GM19035 (cell line): ENCODE measurements at regions not wholly inside any gene's neighbourhood (a gene's known extent, or its start where the extent isn't known, plus 50 kb on each side); places are given as distances from the start of the nearest gene placed in this dataset.

ENCODE experiments used
- ATAC-seq: cut with Tn5 transposase; IDR thresholded peaks from one replicate; pipeline ENCODE4 v1.9.1; 2021; ENCODE audit not compliant: unreplicated experiment

- no peak for ATAC-seq
These were observed 744.1 kb downstream of the BRD1 start for GRCh38 chr22:49083607-49084006.

DNA sequence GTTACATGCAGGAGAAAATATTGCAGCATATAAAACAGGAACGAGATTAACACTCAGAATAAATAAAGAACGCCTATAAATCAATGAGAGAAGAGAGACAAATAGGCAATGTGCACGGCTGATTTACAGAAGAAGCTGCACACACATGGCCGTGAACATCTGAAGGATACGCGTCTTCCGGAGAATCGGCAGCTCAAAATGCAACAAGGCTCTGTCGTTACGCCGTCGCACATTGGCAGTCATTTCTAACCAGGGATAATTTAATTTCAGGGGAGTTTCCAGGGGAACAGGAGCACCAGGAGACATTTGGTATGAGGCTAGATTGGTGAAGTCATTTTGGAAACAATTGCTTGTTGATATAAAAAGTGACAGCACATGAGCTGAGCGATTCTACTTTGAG is 745.2 kb downstream of the BRD1 start:
- no peak for ATAC-seq

- no peak for ATAC-seq
These were observed 745.7 kb downstream of the BRD1 start for GRCh38 chr22:49081926-49082325.

- ATAC-seq: no peak
These were observed 746.4 kb downstream of the BRD1 start for GRCh38 chr22:49081261-49081666.

DNA sequence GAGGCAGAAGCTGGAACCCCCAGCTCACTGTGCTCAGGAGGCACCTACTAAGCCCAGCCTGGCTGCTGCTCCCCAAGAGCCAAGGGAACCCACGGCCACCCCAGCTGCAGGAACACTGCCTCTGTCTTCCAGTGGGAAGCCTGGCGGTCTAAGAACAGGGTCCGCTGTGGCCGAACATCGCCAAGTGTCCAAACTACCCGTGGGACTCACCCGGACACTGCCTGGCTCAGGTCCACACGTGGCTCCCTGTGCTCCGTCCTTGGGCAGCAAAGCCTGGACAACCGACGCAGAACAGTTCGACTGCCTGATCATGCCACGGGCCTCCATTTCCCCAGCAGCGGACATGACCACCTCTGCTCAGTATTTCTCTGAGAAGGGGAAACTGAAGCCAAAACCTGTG is 747.0 kb downstream of the BRD1 start:
- ATAC-seq: no peak

GRCh38 chr22:49079743-49080500 is 747.8 kb downstream of the BRD1 start:
- ATAC-seq: no peak

- ATAC-seq: no peak
These were observed 748.5 kb downstream of the BRD1 start for GRCh38 chr22:49079027-49079725.

- ATAC-seq: no peak
These were observed 749.5 kb downstream of the BRD1 start for GRCh38 chr22:49078076-49078710.

- no peak for ATAC-seq
These were observed 750.1 kb downstream of the BRD1 start for GRCh38 chr22:49077586-49077985.

GRCh38 chr22:49077036-49077393 is 750.7 kb downstream of the BRD1 start:
- ATAC-seq: no peak

- ATAC-seq: no peak
These were observed 751.2 kb downstream of the BRD1 start for GRCh38 chr22:49076300-49077035.

DNA sequence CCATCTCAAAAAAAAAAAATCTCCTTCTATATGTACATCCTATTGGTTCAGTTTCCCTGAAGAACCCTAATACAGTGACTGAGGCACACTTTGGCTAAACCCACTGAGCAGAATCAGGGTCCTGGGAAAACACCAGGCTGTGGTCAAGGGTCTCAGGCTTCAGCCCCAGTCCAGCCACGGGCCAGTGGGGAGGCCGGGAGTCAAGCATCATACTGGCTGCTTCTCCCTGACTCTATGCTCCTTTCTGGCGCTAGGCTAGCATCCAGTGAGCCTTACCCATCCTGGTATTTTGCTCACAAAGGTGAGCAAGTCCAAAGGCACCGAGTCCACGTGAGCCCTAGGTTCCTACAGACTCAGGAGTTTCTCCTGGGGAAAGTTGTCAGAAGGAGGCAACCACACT is 752.5 kb downstream of the BRD1 start:
- no peak for ATAC-seq

DNA sequence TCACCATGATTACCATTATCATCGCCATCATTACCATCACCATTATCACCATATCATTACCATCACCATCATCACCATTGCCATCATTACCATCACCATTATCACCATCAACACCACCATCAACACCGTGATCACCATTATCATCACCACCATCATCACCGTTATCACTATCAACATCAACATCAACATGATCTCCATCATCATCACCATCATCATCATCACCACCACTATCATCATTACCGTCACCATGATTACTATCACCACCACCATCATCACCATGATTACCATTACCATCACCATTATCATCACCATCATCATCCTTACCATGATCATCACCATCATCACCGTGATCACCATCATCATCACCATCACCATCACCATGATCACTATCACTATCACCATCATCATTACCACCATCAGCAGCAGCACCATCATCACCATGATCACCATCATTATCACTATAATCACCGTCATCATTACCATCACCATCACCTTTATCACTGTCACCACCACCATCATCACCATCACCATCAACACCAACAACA is 753.7 kb downstream of the BRD1 start:
- ATAC-seq: no peak

DNA sequence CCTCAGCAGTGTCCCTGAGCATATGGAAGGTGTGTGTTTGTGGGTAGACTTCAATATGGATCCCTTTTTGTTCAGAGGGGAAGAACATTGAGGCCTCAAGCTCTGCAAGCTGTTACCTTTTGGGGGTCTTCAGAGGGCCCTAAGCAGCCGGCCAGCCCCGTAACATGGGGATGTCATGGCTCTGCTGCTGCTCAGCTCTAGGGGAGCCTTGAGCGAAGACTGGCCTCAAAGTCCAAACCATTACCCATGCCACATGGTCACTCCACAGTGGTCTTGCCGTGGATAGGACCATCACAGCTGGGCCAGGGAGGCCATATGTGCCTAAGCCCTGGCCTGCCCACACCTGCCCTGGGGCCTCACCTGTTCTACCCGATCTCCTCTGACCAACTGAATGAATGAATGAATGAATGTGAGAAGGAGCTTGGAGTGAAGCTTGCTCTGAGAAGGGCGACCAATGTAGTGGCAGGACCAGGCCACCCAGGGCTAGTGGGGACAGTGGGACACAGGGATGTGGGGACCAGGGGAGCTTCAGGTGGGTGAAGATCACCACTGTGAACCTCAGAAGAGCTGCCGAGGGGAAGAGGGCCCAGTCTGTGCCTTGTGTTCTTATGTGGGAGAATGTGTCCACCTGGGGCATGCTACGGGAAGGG is 754.6 kb downstream of the BRD1 start:
- ATAC-seq: no peak

GRCh38 chr22:49070501-49070900 is 757.2 kb downstream of the BRD1 start:
- no peak for ATAC-seq

GRCh38 chr22:49068861-49069500 is 758.7 kb downstream of the BRD1 start:
- ATAC-seq: no peak

DNA sequence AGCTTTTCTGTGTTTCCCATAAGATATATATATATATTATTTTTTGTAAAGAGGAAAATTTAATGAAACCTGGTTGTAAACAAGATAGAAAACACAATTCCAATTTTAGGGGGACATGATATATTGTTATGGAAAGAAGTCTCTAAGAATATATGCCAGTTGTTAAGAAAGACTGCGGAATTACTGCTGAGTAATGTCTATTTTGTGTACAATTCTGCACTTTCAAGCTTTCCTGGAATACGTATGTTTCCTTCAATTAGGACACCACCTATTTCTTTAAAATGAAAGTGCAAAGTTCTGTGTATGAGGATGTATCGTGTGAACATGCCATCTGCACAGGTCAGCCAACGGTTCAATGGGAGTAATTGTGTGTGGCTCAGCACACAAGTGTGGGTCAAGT is 760.2 kb downstream of the BRD1 start:
- ATAC-seq: no peak

DNA sequence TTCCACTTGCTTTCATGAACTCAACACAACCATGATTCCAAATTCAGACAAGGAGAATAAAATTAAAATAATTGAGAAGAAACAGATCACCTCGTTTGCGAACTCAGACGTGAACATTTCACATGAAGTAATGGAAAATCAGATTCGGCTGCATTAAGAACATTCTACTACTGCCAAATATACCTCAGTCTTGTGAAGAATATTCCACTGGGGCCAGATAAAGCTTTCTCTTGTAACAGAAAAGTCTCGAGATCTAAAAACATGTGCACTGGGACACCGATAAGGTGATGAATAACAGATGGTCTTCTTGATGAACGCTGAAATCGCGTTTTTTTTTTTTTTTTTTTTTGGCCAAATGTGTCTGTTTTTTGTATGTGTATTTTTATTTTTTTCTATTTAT is 761.1 kb downstream of the BRD1 start:
- ATAC-seq: no peak

DNA sequence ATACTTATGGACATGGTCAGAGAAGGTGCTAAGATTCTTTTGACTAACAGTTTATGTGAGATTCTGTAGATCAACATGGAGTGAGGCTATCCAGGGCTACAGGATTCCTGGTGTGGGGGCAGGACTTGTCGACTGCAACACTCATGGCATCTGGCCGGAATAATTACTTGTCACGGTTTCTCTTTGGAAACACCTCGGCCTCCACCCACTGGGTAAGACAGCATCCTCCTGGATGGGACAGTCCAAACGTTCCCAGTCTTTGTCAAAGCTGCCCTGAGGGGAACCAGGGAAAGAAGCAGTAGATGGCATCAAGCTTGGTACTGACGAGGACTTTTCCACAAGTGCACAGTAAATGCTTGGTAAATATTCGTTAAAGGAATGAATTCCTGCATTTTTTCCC is 762.8 kb downstream of the BRD1 start:
- no peak for ATAC-seq

DNA sequence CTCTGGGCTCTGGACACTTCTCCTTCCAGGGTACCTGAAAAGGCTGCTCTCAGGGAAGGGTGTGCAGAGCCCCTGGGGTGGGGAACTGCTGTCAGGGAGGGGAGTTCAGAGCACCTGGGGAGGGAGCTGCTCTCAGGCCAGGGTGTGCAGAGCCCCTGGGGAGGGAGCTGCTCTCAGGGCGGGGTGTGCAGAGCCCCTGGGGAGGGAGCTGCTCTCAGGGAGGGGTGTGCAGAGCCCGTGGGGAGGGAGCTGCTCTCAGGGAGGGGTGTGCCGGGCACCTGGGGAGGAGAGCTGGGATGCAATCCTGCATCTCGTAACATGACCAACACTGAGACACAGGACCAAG is 764.2 kb downstream of the BRD1 start:
- ATAC-seq: no peak
